IPS DF 4.7 (cell line): ENCODE measurements at regions not wholly inside any gene's neighbourhood (a gene's known extent, or its start where the extent isn't known, plus 50 kb on each side); places are given as distances from the start of the nearest gene placed in this dataset.
"Not testable (repeated sequence)": the region's sequence is repeated elsewhere in the genome, so short reads cannot be mapped to it uniquely, and the experiment has no call there.

Experiments
- DNase-seq: peaks from one replicate; pipeline ENCODE4 v3.0.0-alpha.2; 2013; ENCODE audit warnings: low spot score; ENCODE audit errors: extremely low read depth

DNA sequence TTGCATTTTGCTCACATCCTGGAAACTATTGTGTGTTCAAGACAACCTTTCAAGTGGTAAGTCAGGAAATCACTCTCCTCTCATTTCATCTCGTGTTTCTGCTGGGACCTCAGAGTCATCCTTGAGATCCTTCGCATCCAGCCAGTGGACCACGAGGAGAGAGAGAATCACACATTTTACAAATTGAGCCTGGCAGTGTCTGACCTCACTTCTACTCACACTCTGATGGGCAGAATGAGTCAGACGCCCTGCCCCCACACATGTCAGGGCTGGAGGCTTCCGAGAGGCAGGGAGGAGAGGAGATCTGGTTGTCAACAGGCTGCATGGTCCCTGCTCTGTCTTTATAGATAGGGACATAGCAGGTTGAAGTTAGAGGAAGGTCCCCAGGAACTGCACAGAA lies 509.7 kb downstream of the AJAP1 start:
- DNase-seq: no peak

GRCh38 chr1:5161372-5161771 lies 507.0 kb downstream of the AJAP1 start:
- no peak for DNase-seq

DNA sequence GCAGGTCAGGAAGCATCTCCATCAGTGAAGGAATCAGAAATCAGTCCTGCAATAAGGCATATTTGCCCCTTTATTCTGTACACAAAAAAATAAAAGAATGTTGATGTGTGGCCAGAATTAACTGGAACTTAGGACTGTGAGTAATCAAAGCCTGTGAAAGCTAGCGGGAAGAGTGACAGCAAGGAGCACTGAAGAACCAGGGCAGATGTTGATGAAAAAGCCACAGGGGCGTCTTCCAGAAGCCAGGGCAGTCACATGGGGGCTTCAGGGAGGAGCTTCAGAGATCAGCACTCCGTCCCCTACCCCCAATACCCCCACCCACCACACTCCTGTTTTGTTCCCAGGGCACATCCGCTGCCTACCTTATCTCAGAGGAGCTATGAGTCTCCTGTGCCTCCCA lies 502.8 kb downstream of the AJAP1 start:
- no peak for DNase-seq

GRCh38 chr1:5156416-5157120 lies 502.2 kb downstream of the AJAP1 start:
- DNase-seq: no peak

GRCh38 chr1:5151511-5151910 lies 497.1 kb downstream of the AJAP1 start:
- no peak for DNase-seq

DNA sequence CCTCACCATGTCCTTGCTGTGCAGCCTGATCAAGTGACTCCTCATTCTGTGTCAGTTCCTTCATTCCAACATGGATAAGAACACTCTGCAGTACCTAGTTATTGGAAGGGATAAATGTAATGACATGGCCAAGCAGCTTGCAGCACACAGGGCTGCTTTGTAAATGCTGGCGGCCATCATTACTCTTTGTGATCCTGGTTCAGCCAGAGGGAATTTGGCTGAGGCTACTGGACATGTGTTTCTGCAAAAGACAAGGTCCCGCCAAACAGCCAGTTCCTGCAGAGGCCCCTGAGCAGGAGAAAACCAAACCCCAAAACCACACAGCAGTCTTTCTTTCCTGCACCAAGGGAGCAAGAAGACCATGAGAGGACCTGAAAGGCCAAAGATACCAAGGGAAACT lies 495.8 kb downstream of the AJAP1 start:
- no peak for DNase-seq

GRCh38 chr1:5147806-5148205 lies 493.4 kb downstream of the AJAP1 start:
- DNase-seq: no peak

DNA sequence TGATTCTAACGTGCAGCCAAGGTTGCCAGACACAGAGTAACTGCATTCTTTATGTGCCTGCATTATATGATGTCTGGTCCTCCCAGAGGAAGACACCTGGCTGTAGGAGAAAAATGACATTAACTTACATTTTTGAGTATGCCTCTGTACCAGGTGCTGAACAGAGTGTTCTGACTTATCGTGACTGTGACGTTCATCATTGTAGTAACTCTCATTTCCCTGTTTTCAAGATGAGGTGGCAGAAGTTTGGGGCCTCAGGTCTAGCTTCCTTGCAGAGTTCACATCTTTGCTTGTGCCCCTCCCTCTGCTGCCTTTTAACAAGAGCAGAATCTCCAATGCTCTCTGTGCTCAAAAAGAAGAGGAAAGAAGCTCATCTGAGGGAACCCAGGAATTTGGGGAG lies 488.0 kb downstream of the AJAP1 start:
- no peak for DNase-seq

DNA sequence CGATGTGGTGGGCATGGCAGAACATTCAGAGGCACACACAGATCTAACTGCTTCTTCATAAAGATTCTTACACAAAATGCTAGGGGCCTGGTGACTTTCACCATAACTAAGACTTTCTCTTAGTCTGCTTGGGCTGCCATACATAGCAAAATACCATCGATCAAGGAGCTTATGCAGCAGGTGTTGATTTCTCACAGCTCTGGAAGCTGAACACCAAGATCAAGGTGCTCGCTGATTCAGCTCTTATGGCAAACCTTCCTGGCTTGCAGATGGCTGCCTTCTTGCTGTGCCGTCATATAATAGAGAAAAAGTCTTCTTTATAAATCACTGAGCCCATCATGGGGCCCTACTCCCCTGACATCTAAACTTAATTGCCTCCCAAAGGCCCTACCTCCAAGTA lies 487.3 kb downstream of the AJAP1 start:
- no peak for DNase-seq

- DNase-seq: no peak
Observed at GRCh38 chr1:5140962-5141361, 486.6 kb downstream of the AJAP1 start.

- DNase-seq: no peak
Observed at GRCh38 chr1:5140136-5140535, 485.7 kb downstream of the AJAP1 start.

DNA sequence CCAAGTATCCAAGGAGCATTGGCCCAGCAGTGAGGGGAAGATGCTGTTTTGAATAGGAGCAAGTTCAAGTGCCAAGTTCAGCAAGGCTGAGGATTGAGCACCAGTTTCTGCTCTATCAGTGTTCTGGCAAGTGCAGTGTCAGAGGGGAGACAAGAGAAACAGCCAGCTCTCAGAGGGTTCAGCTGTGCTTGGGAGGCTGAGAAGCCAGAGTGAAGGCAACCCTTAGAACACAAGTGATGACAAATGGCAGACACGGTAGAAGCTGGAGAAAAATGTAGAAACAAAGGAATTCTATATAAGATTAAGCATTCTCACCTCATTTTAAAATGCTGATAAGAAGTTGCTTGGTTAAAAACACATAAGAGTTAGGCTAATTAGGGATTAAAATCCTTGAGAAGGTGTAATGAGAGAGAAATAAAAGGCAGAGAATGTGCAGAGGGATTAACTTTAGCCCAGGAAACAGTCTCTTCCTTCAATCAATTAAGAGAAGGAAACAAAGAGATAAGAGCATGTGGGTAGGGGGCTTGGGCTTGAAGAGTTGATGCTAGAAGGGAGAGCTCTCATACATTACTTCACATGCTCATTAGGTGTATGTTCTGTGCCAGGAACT lies 475.4 kb downstream of the AJAP1 start:
- no peak for DNase-seq

- DNase-seq: no peak
Observed at GRCh38 chr1:5125208-5125607, 470.8 kb downstream of the AJAP1 start.

DNA sequence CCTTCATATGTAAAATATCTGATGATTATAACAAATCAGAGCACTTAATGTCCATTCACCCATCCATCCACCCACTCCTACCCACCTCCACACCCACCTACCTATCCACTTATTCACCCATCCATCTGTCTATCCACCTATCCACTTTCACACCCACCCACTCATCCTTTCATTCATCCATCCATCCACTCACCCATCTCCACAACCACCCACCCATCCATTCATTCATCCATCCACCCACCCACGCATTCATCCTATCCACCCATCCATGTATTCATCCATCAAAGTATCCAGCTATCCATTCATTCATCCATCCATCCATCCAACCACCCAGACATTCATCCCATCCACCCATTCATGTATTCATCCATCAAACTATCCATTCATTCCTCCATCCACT lies 466.1 kb downstream of the AJAP1 start:
- DNase-seq: no peak

- DNase-seq: no peak
Observed at GRCh38 chr1:5119366-5120234, 465.2 kb downstream of the AJAP1 start.

DNA sequence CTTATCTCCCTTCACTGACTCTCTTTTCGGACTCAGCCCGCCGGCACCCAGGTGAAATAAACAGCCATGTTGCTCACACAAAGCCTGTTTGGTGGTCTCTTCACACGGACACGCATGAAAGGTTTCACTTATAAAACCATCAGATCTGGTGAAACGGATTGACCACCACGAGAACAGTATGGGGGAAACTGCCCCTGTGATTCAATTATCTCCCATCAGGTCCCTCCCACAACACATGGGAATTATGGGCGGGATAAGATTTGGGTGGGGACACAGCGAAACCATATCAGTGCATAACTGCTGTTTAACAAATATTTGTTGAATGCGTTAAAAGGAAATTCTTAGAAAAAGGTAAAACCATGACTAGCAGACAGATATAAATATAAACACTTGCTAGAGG lies 464.4 kb downstream of the AJAP1 start:
- DNase-seq: not testable (repeated sequence)

DNA sequence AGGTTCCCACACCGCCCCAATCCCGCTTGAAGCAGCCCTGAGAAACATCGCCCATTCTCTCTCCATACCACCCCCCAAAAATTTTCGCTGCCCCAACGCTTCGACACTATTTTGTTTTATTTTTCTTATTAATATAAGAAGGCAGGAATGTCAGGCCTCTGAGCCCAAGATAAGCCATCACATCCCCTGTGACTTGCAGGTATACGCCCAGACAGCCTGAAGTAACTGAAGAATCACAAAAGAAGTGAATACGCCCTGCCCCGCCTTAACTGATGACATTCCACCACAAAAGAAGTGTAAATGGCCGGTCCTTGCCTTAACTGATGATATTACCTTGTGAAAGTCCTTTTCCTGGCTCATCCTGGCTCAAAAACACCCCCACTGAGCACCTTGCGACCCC lies 463.9 kb downstream of the AJAP1 start:
- not testable (repeated sequence) for DNase-seq

- no peak for DNase-seq
Observed at GRCh38 chr1:5111581-5111980, 457.2 kb downstream of the AJAP1 start.

- DNase-seq: no peak
Observed at GRCh38 chr1:5110508-5110907, 456.1 kb downstream of the AJAP1 start.

- no peak for DNase-seq
Observed at GRCh38 chr1:5109633-5110032, 455.2 kb downstream of the AJAP1 start.

DNA sequence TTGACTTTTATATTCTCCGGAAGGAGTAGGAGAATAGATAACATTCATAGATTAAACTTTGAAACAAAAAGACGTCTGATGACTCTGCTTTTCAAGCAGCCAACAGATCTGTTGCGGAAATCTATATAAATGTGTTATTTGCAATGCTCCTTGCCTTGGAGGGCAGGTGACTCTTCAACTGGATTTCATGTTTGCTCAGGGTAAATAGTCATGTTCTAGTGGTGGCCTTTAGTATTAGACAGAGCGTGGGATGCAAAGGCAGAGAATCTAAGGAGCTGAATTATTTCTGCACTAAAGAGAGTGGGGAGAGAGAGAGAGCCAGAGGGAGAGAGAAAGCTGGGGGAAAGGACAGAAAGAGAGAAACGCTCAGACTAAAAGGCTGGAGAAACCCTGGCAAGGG lies 454.3 kb downstream of the AJAP1 start:
- no peak for DNase-seq

GRCh38 chr1:5105744-5106143 lies 451.3 kb downstream of the AJAP1 start:
- DNase-seq: no peak
